NCI-H1930 (cell line): ENCODE measurements at regions not wholly inside any gene's neighbourhood (a gene's known extent, or its start where the extent isn't known, plus 50 kb on each side); places are given as distances from the start of the nearest gene placed in this dataset.

Experiments used
- DNase-seq, 2 experiments: peaks; one replicate each; lab custom pipeline; 2025; lab: John Stamatoyannopoulos, UW

DNA sequence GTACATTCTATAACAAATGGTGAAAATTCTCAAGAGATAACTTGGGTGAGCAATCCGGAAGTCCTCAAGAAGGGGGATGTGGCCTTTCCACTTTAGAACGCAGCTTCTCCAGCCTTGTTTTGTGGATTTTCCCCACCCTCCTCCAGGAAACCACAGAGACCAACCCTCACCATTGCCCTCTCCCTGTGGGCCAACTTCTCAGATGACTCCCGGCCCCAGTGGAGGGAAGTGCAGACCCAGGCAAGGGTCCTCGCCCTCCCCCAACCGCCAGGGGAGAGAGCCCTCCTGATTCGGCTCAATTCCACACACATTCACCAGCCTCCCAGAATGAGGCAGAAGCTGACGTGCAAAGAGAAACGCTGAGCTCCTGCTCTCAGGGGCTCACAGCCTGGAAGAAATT is 277.2 kb downstream of the EIPR1 start:
- no peak for DNase-seq

DNA sequence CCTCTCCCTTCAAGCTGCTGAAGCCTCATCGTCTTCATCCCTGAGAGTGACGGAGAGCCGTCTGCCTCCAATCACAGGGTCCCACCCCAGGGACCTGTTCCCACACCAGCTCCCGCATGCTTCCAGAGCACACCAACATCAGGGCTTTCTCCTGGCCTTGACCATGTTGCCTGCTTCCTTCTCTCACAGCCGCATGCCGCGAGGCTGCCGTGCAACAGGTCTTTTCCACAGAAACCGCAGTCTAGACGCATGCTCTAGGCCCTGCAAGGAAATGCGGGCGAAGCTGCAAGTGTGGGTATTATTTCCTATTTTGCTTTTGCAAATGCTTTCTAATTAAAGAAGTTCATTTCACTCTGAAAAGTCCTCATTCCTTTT is 277.8 kb downstream of the EIPR1 start:
- DNase-seq = no peak

GRCh38 chr2:3099145-3099859 is 278.3 kb downstream of the EIPR1 start:
- no peak for DNase-seq

DNA sequence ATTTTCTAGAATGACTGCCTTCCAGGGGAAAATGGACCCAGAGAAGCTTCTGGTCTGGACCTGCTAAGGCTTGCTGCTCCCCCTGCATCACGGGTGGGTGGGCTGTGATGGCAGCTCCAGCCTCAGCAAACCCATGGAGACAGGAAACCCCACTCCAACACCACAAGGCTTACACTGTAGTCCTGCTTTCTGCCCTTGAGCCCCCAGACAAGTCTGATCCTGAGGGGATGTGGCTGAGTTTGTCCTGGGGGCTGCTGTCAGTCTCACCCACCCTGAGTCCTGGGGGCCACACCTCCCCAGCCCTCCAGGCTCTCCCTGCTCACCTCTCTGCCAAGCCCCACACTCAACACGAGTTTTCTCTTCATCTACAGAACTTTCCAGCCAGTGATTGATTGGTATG is 279.4 kb downstream of the EIPR1 start:
- DNase-seq = no peak

- no peak for DNase-seq
Observed at GRCh38 chr2:3097804-3098203, 279.8 kb downstream of the EIPR1 start.

GRCh38 chr2:3094999-3095958 is 282.3 kb downstream of the EIPR1 start:
- no peak for DNase-seq

DNA sequence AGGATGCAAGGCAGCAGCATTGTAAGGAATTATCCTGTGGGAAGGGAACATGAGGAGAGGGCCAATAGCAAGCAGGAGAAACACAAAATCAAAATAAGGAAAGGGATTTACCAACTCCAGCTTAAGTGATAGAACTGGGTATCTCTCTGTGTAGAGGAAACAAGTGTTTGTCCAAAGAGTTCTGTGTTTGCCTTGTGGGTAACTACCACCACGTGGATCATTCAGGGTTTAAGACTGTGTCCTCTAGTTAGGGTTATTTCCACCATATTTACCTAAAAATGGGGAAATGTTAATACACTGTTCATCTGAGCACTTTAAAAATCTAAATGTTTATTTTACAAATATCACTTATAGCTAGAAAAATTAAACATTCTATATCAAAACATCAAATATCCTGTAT is 283.3 kb downstream of the EIPR1 start:
- no peak for DNase-seq

DNA sequence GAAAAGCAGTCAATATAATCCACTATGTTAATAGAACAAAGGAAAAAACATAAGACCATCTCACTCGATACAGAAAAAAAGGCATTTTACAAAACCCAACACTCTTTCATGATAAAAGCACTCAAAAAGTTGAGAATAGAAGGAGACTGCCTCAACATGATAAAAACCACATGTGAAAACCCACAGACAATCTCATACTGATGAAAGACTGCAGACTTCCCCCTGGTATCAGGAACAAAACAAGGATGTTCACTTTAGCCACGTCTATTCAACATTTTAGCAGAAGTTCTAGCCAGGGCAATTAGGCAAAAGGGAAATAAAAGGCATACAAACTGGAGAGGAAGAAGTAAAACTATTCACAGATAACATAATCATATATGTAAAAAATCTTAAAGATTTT is 285.9 kb downstream of the EIPR1 start:
- DNase-seq = no peak

DNA sequence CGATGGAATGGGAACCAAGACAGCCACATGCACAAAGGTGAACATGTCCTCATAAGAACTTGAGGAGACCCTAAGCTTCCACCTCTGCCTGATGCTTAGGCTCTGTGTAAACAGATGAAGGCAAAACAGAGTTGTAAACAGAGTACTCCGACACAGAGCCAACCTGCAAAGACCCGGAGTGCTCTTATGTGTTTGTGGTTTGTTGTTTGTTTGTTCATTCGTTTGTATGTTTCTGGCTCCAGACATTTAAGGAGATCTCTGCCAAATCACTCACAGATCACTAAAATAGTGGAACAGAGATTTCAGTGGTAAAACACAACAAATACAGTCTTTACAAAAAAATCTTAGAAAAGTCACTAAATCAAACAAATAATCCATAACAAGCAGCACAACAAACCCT is 294.9 kb downstream of the EIPR1 start:
- no peak for DNase-seq

GRCh38 chr2:3079959-3080948 is 297.4 kb downstream of the EIPR1 start:
- DNase-seq = no peak

DNA sequence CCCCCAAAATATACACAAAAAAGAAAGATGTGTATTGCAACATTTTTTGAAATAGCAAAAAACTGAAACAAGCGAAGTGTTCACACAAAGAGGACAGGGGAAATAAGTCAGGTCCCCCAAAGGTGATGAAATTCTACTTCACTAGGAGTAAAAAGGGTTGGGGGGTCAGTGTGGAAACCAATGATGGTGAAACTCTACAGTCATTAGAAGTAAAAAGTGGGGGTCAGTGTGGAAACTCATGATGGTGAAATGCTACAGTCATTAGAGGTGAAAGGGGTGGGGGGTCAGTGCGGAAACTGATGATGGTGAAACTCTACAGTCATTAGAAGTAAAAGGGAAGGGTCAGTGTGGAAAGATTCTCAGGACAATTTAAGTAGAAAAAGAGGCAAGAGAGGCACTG is 298.2 kb downstream of the EIPR1 start:
- DNase-seq = no peak

DNA sequence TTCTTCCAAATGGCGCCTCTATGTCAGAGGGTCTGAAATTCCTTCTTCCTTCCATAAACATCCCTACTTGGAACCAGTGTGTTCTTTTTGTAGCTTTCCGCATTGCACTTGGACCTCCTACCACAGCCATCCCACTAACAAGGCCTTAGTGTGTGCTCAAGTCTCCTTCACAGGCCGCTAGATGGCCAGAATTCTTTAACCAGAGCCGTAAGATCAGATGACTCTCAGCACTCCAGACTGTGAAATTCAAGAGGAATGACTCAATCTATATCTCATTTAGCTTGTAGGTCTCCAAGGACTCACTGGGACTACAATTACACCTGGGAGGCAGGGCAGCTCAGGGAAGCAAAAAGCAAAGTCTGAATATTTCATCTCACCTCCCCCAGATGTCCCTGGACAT is 298.9 kb downstream of the EIPR1 start:
- DNase-seq = no peak

- no peak for DNase-seq
Observed at GRCh38 chr2:3076848-3077642, 300.6 kb downstream of the EIPR1 start.

DNA sequence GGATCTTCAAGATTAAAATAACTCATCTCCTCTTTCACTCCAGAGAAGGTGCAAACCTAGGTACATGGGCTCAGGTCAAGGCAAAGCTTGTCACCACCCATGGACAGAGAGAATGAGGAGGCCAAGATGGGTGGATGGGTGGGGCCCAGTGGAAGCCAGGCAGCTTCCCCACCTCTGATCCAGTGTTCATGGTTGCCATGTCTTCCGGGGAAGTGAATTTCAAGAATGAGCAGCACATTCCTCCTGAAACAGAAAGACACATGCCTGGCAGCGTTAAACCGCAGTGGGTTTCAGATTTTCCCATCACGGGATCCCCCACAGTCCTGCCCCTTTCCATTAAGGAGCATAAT is 301.7 kb downstream of the EIPR1 start:
- no peak for DNase-seq

DNA sequence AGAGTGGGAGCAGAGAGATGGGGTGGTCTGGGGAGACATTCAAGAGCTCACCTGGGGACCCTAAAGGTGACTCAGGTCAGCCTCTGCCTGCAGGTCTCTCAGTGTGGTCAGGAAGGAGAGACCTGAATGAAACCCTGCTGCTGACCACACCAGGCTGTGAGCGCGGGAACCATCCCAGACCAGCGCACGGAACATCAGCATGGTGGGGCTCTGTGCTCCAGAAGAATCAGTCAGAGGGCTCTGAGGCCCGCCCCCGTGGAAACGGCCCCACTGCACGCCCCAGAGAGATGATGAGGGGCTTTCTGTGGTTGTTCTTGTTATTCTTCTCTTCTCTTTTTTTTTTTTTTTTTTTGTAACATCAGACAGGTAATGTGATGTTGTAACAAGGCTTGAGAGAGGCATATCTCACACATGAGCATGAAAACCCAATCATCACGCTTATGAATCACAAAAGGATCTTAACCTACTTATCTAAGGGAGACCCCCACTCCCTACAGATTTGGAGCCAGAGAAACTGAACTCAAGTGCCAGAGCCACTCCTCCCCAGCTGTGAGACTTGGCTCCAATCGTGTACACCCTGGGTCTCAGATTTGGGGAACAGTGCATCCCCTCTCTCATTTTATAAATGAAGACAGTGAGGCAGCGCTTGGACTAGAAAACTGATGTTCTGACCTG is 302.2 kb downstream of the EIPR1 start:
- no peak for DNase-seq

DNA sequence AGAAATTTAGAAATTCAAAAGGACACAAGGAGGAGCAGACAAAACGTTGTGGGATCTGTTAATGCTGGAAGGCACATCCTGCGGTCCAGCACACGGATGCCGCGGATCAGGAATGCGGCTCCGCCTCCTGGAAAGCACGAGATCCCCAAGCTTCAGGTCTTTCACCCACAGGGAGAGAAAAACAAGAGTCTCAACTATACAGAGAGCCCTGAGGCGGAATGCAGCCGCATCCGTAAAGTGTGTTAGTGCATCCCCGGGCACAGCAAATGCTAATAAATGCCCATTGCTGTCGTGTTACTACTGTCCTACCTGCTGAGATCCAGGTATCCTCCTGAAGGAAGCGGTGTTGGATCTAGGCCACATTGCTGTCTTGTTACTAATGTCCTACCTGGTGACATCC is 303.9 kb downstream of the EIPR1 start:
- no peak for DNase-seq

GRCh38 chr2:3073041-3073595 is 304.5 kb downstream of the EIPR1 start:
- no peak for DNase-seq

DNA sequence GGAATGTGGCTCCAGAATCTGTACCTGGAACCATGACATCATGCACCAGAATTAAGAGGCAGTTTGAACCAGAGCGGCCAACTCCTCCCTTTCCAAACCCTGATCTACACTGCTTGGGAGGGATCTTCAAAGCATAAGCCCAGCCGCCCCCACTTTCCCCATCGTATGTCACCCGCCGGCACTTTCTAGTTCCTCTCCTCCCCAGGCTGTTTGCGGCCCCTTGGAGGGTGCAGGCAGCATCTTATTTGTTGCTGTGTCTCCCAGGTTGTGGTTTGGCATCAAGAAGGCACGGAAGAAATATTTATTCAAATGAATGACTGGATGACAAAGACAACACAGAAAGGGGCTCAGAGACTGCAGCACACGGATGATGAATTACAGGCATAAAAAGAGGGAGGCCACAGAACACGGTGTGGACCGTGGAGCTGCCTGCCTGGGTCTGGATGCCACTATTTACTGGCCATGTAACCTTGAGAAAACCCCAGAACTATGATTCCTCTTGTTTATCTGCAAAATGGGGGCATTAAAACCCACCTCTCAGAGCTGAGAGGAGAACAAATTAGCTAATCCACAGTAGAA is 305.8 kb downstream of the EIPR1 start:
- no peak for DNase-seq

DNA sequence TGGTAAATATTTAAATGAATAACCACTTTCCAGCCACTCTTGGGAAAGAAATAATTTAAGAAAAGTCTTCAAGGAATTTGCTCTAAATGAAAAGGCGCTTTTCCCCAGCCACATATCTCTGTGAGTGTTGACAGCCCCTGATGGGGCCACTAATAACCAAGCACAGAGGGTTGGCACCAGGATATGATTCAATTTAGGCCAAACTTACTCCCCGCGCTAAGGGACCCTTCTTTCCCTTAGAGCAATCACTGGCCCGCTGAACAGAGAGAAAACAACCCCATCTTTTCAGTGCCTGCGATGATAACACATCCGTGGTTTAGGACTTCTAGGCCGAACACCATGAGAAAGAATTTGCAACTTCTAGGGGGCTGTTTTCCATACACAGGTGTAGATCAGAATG is 310.8 kb downstream of the EIPR1 start:
- no peak for DNase-seq

- DNase-seq = no peak
Observed at GRCh38 chr2:3065928-3066327, 311.7 kb downstream of the EIPR1 start.
